Mesendoderm (in vitro differentiated cells): ENCODE measurements at regions not wholly inside any gene's neighbourhood (a gene's known extent, or its start where the extent isn't known, plus 50 kb on each side); places are given as distances from the start of the nearest gene placed in this dataset.

Experiments used
- DNase-seq: peaks from one replicate; pipeline ENCODE4 v3.0.0; 2013
- H2AK5ac ChIP-seq: 2 replicates; pipeline ENCODE4 v1.6.1; 2013; ENCODE audit warnings: low read length, inconsistent platforms
- H2BK120ac ChIP-seq: 2 replicates; pipeline ENCODE4 v1.6.1; 2013; ENCODE audit warnings: low read depth, mild to moderate bottlenecking, low read length, moderate library complexity, mixed read lengths
- H2BK15ac ChIP-seq: replicated peaks from 2 replicates; pipeline ENCODE4 v1.6.1; 2013; ENCODE audit warnings: low read depth, mild to moderate bottlenecking, moderate library complexity
- H2BK5ac ChIP-seq: 2 replicates; pipeline ENCODE4 v1.6.1; 2013; ENCODE audit warnings: low read length, inconsistent platforms
- H3K18ac ChIP-seq: 2 replicates; pipeline ENCODE4 v1.6.1; 2013; ENCODE audit warnings: mild to moderate bottlenecking, low read length, mixed read lengths
- H3K23ac ChIP-seq: one replicate; pipeline ENCODE4 v1.6.1; 2013; ENCODE audit warnings: low read length
- H3K27ac ChIP-seq: 2 replicates; pipeline ENCODE4 v1.5.1; 2013; ENCODE audit warnings: low read depth, mild to moderate bottlenecking, inconsistent platforms, low read length, moderate library complexity
- H3K27me3 ChIP-seq: 2 replicates; pipeline ENCODE4 v1.6.1; 2013; ENCODE audit warnings: low read length, control low read depth, mild to moderate bottlenecking, inconsistent platforms; ENCODE audit not compliant: insufficient read depth, poor library complexity
- H3K36me3 ChIP-seq: 2 replicates; pipeline ENCODE4 v1.6.1; 2013; ENCODE audit warnings: low read length, inconsistent platforms; ENCODE audit not compliant: control insufficient read depth, insufficient read depth
- H3K4ac ChIP-seq: one replicate; pipeline ENCODE4 v1.6.1; 2013; ENCODE audit warnings: low read depth, mild to moderate bottlenecking, low read length, moderate library complexity
- H3K4me1 ChIP-seq: 2 replicates; pipeline ENCODE4 v1.6.1; 2013; ENCODE audit warnings: low read depth, low read length, inconsistent platforms; ENCODE audit not compliant: control insufficient read depth
- H3K4me2 ChIP-seq: 2 replicates; pipeline ENCODE4 v1.6.1; 2013; ENCODE audit warnings: low read length
- H3K4me3 ChIP-seq: 2 replicates; pipeline ENCODE4 v1.5.1; 2013; ENCODE audit warnings: mild to moderate bottlenecking, low read length
- H3K56ac ChIP-seq: one replicate; pipeline ENCODE4 v1.6.1; 2013; ENCODE audit warnings: low read length
- H3K79me1 ChIP-seq: 2 replicates; pipeline ENCODE4 v1.6.1; 2013; ENCODE audit warnings: low read length, inconsistent platforms
- H3K79me2 ChIP-seq: 2 replicates; pipeline ENCODE4 v1.6.1; 2013; ENCODE audit warnings: mild to moderate bottlenecking, low read length; ENCODE audit not compliant: control insufficient read depth, insufficient read depth
- H3K9ac ChIP-seq: 2 replicates; pipeline ENCODE4 v1.6.1; 2013; ENCODE audit warnings: low read length, inconsistent platforms
- H4K5ac ChIP-seq: one replicate; pipeline ENCODE4 v1.6.1; 2013; ENCODE audit warnings: low read length
- H4K8ac ChIP-seq: one replicate; pipeline ENCODE4 v1.6.1; 2013; ENCODE audit warnings: low read depth, mild to moderate bottlenecking, control low read depth, low read length, moderate library complexity
- WGBS: extraction: QIAGEN DNeasy Blood & Tissue Kit; methylation state at CpG from one replicate; pipeline ENCODE4 v1.1.7; 2013; ENCODE audit warnings: low lambda C conversion rate, missing lambda C conversion rate; ENCODE audit not compliant: insufficient coverage; ENCODE audit errors: extremely low coverage; 5-methylcytosine and 5-hydroxymethylcytosine counted together

DNA sequence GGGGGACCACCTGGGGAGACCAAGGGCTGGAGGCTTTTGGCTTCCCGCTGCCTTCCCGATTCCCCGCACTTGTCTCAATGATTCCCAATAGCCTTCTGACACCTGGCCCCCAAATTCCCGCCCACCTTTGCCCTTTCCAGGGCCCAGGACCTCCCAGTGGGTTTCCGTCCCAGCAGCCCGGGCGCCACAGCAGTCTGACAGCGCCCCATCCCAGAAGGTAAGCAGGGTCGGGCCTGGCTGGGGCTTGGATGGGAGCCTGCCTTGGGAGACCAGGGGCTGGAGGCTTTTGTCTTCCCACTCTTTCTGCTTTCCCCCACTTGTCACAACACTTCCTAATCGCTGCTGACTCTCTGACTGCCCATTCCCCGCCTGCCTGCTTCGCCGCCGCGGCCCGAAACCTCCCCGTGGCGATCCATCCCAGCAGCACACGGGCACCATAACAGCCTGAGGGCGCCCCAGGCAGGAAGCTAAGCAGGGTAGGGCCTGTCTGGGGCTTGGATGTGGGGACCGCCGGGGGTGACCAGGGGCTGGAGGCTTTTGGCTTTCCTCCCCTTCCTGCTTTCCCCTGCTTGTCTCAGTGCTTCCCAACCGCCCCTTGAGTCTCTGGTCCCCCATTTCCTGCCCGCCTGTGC is 2289.3 kb downstream of the TP53TG3F start:
- H3K18ac ChIP-seq, result no peak overlapping the region
- WGBS, result no CpG with 5 or more reads among the region's 24 CpGs
- H2AK5ac ChIP-seq, result no peak overlapping the region
- H3K27ac ChIP-seq, result no peak overlapping the region
- no peak overlapping the region for H3K23ac ChIP-seq
- H3K9ac ChIP-seq, result no peak overlapping the region
- H4K5ac ChIP-seq, result no peak overlapping the region
- H3K36me3 ChIP-seq, result no peaks in the 10 kb centered on the region
- DNase-seq, result no peak
- H3K4me2 ChIP-seq, result no peak overlapping the region
- no peak overlapping the region for H3K4ac ChIP-seq
- H3K56ac ChIP-seq, result no peak overlapping the region
- no peaks in the 10 kb centered on the region for H3K27me3 ChIP-seq
- H2BK15ac ChIP-seq, result no peak overlapping the region
- no peak overlapping the region for H4K8ac ChIP-seq
- H2BK5ac ChIP-seq, result no peak overlapping the region
- H2BK120ac ChIP-seq, result no peak overlapping the region
- no peaks in the 10 kb centered on the region for H3K79me1 ChIP-seq
- no peaks in the 10 kb centered on the region for H3K4me1 ChIP-seq
- H3K4me3 ChIP-seq, result no peak overlapping the region
- H3K79me2 ChIP-seq, result no peaks in the 10 kb centered on the region

DNA sequence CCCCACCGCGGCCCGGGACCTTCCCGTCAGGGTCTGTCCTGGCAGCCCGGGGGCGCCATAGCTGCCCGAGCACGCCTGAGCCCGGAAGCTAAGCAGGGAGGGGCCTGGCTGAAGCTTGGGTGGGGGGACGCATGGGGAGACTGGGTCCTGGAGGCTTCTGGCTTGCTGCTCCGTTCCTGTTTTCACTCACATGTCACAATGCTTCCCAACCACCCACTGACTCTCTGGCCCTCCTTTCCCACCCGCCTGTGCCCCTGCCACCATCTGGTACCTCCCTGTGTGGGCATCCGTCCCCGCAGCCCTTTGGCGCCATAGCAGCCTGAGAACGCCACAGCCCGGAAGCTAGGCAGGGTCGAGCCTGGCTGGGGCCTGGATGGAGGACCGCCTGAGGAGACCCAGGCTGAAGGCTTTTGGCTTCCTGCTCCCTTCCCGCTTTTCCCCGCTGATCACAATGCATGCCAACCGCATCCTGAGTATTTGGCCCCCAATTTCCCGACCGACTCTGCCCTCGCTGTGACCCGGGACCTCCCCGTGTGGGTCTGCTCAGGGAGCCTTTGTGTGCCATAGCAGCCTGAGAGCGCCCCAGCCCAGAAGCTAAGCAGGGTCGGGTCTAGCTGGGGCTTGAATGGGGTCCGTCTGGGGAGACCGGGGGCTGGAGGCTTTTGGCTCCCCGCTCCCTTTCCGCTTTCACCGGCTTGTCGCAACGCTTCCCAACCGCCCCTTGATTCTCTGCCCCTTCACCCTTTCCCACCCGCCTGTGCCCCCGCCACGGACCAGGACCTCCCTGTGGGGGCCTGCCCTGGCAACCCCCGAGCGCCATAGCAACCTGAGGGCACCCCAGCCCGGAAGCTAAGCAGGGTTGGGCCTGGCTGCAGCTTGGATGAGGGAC is 2290.1 kb downstream of the TP53TG3F start:
- no peak overlapping the region for H4K8ac ChIP-seq
- no CpG with 5 or more reads among the region's 43 CpGs for WGBS
- no peak overlapping the region for H2BK15ac ChIP-seq
- H2BK5ac ChIP-seq, result no peak overlapping the region
- no peak overlapping the region for H4K5ac ChIP-seq
- H3K4ac ChIP-seq, result no peak overlapping the region
- no peaks in the 10 kb centered on the region for H3K79me2 ChIP-seq
- no peak for DNase-seq
- H3K56ac ChIP-seq, result no peak overlapping the region
- H2AK5ac ChIP-seq, result no peak overlapping the region
- H3K23ac ChIP-seq, result no peak overlapping the region
- H3K27ac ChIP-seq, result no peak overlapping the region
- no peak overlapping the region for H3K18ac ChIP-seq
- no peak overlapping the region for H3K4me2 ChIP-seq
- H2BK120ac ChIP-seq, result no peak overlapping the region
- H3K4me1 ChIP-seq, result no peaks in the 10 kb centered on the region
- no peaks in the 10 kb centered on the region for H3K36me3 ChIP-seq
- no peak overlapping the region for H3K4me3 ChIP-seq
- no peak overlapping the region for H3K9ac ChIP-seq
- no peaks in the 10 kb centered on the region for H3K27me3 ChIP-seq
- no peaks in the 10 kb centered on the region for H3K79me1 ChIP-seq

DNA sequence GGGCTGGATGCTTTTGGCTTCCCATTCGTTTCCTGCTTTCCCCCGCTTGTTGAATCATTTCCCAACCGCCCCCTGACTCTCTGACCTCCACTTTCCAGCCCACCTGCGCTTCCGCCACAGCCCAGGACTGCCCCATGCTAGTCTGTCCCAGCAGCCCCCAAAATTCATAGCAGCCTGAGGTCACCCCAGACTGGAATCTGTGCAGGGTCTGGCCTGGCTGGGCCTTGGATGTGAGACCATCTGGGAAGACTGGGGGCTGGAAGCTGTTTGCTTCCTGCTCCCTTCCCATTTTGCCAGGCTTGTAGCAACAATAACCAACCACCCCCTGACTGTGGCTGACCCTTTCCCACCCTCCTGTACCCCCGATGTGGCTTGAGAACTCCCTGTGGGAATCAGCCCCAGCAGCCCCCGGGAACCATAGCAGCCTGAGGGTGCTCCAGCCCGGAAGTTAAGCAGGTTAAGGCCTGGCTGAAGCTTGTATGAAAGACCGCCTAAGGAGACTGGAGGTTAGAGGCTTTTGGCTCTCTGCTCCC is 2290.8 kb downstream of the TP53TG3F start:
- Histone ChIP-seq H3K23ac (no peak overlapping the region), H3K56ac (no peak overlapping the region), H3K9ac (no peak overlapping the region), H3K79me2 (no peaks in the 10 kb centered on the region), H4K8ac (no peak overlapping the region), H2AK5ac (no peak overlapping the region), H2BK15ac (no peak overlapping the region), H3K27ac (no peak overlapping the region), H3K36me3 (no peaks in the 10 kb centered on the region), H3K4me3 (no peak overlapping the region), H3K27me3 (no peaks in the 10 kb centered on the region), H2BK120ac (no peak overlapping the region), H4K5ac (no peak overlapping the region), H3K4ac (no peak overlapping the region), H3K4me1 (no peaks in the 10 kb centered on the region), H3K4me2 (no peak overlapping the region), H3K18ac (no peak overlapping the region), H3K79me1 (no peaks in the 10 kb centered on the region), H2BK5ac (no peak overlapping the region)
- WGBS, result no CpG with 5 or more reads among the region's 9 CpGs
- no peak for DNase-seq

DNA sequence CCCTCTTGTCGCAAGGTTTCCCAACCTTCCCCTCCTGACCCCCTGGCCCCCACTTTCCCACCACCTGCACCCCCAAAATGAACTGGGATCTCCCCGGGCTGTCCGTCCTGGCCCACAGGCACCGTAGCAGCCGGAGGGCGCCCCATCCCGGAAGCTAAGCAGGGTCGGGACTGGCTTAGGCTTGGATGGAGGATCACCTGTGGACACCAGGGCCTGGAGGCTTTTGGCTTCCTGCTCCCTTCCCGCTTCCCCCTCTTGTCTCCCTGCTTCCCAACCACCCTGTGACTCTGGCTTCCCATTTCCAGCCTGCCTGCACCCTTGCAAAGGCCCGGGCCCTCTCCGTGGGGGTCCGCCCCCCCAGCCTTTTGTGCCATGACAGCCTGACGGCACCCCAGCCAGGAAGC is 2291.3 kb downstream of the TP53TG3F start:
- Histone ChIP-seq H3K4me2 (no peak overlapping the region), H2AK5ac (no peak overlapping the region), H3K36me3 (no peaks in the 10 kb centered on the region), H3K79me2 (no peaks in the 10 kb centered on the region), H4K5ac (no peak overlapping the region), H3K18ac (no peak overlapping the region), H3K56ac (no peak overlapping the region), H3K23ac (no peak overlapping the region), H3K79me1 (no peaks in the 10 kb centered on the region), H3K9ac (no peak overlapping the region), H3K4ac (no peak overlapping the region), H3K4me3 (no peak overlapping the region), H3K4me1 (no peaks in the 10 kb centered on the region), H4K8ac (no peak overlapping the region), H2BK15ac (no peak overlapping the region), H2BK120ac (no peak overlapping the region), H3K27me3 (no peaks in the 10 kb centered on the region), H3K27ac (no peak overlapping the region), H2BK5ac (no peak overlapping the region)
- no CpG with 5 or more reads among the region's 13 CpGs for WGBS
- no peak for DNase-seq

DNA sequence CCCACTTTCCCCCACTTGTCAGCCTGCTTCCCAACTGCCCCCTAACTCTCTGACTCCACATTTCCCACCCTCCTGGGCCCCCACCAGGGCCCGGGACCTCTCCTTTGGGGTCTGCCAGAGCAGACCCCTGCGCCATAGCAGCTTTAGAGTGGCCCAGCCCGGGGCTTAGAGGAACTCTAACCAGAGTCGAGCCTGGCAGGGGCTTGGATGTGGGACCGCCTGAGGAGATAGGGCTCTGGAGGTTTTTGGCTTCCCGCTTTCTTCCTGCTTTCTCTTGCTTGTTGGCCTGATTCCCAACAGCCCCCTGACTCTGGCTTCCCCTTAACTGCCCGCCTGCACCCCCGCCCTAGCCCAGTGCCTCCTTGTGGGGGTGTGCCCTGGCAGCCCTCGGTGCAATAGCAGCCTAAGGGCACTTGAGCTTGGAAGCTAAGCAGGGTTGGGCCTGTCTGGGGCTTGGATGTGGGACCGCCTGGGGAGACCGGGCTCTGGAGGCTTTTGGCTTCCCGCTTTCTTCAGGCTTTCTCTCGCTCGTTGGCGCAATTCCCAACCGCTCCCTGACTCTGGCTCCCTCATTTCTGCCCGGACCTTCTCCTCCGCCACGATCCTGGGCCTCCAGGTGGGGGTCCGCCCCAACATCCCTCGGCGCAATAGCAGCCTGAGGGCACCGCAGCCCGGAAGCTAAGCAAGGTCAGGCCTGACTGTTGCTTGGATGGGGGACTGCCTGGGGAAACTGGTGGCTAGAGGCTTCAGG is 2292.0 kb downstream of the TP53TG3F start:
- WGBS, result no CpG with 5 or more reads among the region's 24 CpGs
- DNase-seq, result no peak

More for the DNA sequence above, 2292.0 kb downstream of the TP53TG3F start:
- no peak overlapping the region for H2BK5ac ChIP-seq
- no peak overlapping the region for H4K5ac ChIP-seq
- no peaks in the 10 kb centered on the region for H3K79me1 ChIP-seq
- H3K79me2 ChIP-seq, result no peaks in the 10 kb centered on the region
- H3K36me3 ChIP-seq, result no peaks in the 10 kb centered on the region
- H2BK120ac ChIP-seq, result no peak overlapping the region
- no peak overlapping the region for H3K27ac ChIP-seq
- H4K8ac ChIP-seq, result no peak overlapping the region
- no peak overlapping the region for H3K4me3 ChIP-seq
- no peak overlapping the region for H3K9ac ChIP-seq
- no peak overlapping the region for H3K4ac ChIP-seq
- H2BK15ac ChIP-seq, result no peak overlapping the region
- H3K4me2 ChIP-seq, result no peak overlapping the region
- H3K56ac ChIP-seq, result no peak overlapping the region
- no peaks in the 10 kb centered on the region for H3K27me3 ChIP-seq
- no peaks in the 10 kb centered on the region for H3K4me1 ChIP-seq
- H2AK5ac ChIP-seq, result no peak overlapping the region
- no peak overlapping the region for H3K23ac ChIP-seq
- no peak overlapping the region for H3K18ac ChIP-seq
